ENCODE measurements at regions not wholly inside any gene's neighbourhood (a gene's known extent, or its start where the extent isn't known, plus 50 kb on each side); places are given as distances from the start of the nearest gene placed in this dataset.

DNA sequence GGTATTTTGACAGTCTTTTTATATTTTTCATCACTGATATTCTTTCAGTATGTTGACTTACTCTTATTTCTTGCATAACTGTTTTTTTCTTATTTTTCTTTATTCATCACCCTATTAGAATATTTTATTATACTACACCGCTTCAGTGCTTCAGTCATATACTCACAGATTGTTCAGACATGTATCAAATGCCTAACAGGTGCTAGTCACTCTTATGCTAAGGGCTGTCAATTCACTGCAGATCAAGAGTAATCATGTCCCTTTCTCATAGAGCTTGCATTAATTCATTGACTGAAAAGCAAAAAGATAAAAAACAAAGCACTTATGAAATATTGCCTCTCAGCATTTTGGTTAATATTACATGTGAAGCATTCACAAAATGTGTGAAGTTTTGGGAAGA is 1435.6 kb downstream of the STIM2 start:
- TF ChIP-seq, protein P1, sequence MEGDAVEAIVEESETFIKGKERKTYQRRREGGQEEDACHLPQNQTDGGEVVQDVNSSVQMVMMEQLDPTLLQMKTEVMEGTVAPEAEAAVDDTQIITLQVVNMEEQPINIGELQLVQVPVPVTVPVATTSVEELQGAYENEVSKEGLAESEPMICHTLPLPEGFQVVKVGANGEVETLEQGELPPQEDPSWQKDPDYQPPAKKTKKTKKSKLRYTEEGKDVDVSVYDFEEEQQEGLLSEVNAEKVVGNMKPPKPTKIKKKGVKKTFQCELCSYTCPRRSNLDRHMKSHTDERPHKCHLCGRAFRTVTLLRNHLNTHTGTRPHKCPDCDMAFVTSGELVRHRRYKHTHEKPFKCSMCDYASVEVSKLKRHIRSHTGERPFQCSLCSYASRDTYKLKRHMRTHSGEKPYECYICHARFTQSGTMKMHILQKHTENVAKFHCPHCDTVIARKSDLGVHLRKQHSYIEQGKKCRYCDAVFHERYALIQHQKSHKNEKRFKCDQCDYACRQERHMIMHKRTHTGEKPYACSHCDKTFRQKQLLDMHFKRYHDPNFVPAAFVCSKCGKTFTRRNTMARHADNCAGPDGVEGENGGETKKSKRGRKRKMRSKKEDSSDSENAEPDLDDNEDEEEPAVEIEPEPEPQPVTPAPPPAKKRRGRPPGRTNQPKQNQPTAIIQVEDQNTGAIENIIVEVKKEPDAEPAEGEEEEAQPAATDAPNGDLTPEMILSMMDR (IDR thresholded peaks at IDR 0.05): no peak
- TF ChIP-seq EZH2phosphoT487 (IDR thresholded peaks at IDR 0.05; ENCODE audit: borderline replicate concordance, low read depth) (no peak), GABPA (IDR thresholded peaks at IDR 0.05; ENCODE audit: low read depth) (no peak), ZBTB33 (IDR thresholded peaks at IDR 0.05; ENCODE audit: borderline replicate concordance, low read depth) (no peak)
- TF ChIP-seq, protein P2, sequence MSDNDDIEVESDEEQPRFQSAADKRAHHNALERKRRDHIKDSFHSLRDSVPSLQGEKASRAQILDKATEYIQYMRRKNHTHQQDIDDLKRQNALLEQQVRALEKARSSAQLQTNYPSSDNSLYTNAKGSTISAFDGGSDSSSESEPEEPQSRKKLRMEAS (IDR thresholded peaks at IDR 0.05; ENCODE audit: low read depth): no peak

Data from SK-N-SH (cell line).